Upper lobe of right lung (tissue), 1 donor: ENCODE measurements at regions not wholly inside any gene's neighbourhood (a gene's known extent, or its start where the extent isn't known, plus 50 kb on each side); places are given as distances from the start of the nearest gene placed in this dataset.

ENCODE experiments used
- ATAC-seq: fragments of 200-7000 bp; cut with Tn5 transposase; one replicate; pipeline ENCODE4 v1.9.1; 2020; ENCODE audit warnings: mild to moderate bottlenecking, moderate library complexity
- DNase-seq: peaks from one replicate; pipeline ENCODE4 v3.0.0-alpha.2; 2020
- H3K27ac ChIP-seq: fragments of 200-600 bp; one replicate; pipeline ENCODE4 v1.8.0; 2022
- H3K27me3 ChIP-seq: fragments of 200-600 bp; one replicate; pipeline ENCODE4 v1.8.0; 2022; ENCODE audit warnings: mild to moderate bottlenecking
- H3K36me3 ChIP-seq: fragments of 200-600 bp; one replicate; pipeline ENCODE4 v1.8.0; 2022
- H3K4me1 ChIP-seq: fragments of 200-600 bp; one replicate; pipeline ENCODE4 v1.8.0; 2022
- H3K4me3 ChIP-seq: fragments of 200-600 bp; one replicate; pipeline ENCODE4 v1.8.0; 2022; ENCODE audit warnings: mild to moderate bottlenecking
- H3K9me3 ChIP-seq: fragments of 200-600 bp; one replicate; pipeline ENCODE4 v1.8.0; 2022
- CTCF ChIP-seq: fragments of 200-600 bp; IDR thresholded peaks from one replicate; pipeline ENCODE4 v1.8.0; 2022; ENCODE audit warnings: antibody characterized with exemption
- intact Hi-C: fragments of 100-400 bp; cut with DNase I; formaldehyde crosslinking; loops from one replicate; pipeline ENCODE4 v1.11.0; 2022
- donor health status: DM: no; HTN: yes; CAD: no; lungs with severe emphysema.

- Histone ChIP-seq H3K4me3 (no peak overlapping the region), H3K9me3 (no peaks in the 10 kb centered on the region), H3K27me3 (no peaks in the 10 kb centered on the region), H3K27ac (no peak overlapping the region), H3K36me3 (no peaks in the 10 kb centered on the region), H3K4me1 (no peaks in the 10 kb centered on the region)
- DNase-seq (no peak), ATAC-seq (peak; percentile 67)
- intact Hi-C loops, result no loop called here
- TF ChIP-seq CTCF, result no peak
Measured at GRCh38 chr4:62399242-62399641, 1199.1 kb downstream of the ADGRL3 start.

- DNase-seq (no peak), ATAC-seq (no peak)
- Histone ChIP-seq H3K4me1 (no peaks in the 10 kb centered on the region), H3K36me3 (no peaks in the 10 kb centered on the region), H3K27ac (no peak overlapping the region), H3K9me3 (no peaks in the 10 kb centered on the region), H3K27me3 (no peaks in the 10 kb centered on the region), H3K4me3 (no peak overlapping the region)
- no peak for TF ChIP-seq CTCF
- intact Hi-C loops, result no loop called here
Measured at GRCh38 chr4:62398318-62398717, 1198.2 kb downstream of the ADGRL3 start.

DNA sequence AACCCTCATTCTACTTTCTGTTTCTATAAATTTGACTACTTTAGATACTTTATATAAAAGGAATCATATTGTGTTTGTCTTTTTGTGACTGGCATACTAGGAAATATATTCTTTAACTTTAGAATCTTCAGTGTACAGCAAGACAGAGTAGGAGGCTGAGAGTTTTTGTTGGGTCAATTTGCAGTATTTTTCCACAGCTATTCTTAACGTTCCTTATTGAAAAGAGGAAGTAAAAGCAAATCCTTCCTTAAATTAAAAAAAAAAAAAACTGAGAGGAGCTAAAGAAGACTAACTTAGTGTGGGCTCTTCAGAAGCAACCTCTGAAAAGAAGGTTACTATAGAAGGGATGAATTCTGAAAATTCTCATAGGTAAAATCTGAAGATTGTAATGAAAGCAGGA is 1194.6 kb downstream of the ADGRL3 start:
- no peak overlapping the region for H3K27ac ChIP-seq
- H3K4me1 ChIP-seq, result no peaks in the 10 kb centered on the region
- no peaks in the 10 kb centered on the region for H3K9me3 ChIP-seq
- H3K27me3 ChIP-seq, result no peaks in the 10 kb centered on the region
- no peaks in the 10 kb centered on the region for H3K36me3 ChIP-seq
- ATAC-seq, result no peak
- DNase-seq, result no peak
- TF ChIP-seq CTCF, result no peak
- H3K4me3 ChIP-seq, result no peak overlapping the region
- intact Hi-C loops, result no loop called here

DNA sequence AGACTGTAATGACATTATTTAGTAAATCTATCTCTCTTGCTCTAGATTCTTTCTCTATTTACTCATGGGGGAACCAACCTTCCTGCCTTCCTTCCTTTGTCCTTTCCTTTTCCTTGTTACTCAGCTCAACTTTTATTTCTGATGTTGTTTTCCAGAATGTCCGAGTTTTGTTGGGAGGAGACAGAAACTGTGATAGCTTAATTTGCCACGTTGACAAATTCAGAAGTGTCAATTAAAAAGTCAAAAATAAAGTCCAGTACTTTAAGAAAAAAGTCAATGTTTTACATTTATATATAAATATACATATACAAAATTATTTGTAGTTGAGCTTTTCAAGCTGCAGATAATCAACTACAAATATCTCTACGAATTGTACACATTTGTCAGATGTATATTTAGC is 1187.7 kb downstream of the ADGRL3 start:
- Histone ChIP-seq H3K27me3 (no peaks in the 10 kb centered on the region), H3K9me3 (no peaks in the 10 kb centered on the region), H3K4me1 (no peaks in the 10 kb centered on the region), H3K27ac (no peak overlapping the region), H3K4me3 (no peak overlapping the region), H3K36me3 (no peaks in the 10 kb centered on the region)
- ATAC-seq, result no peak
- TF ChIP-seq CTCF, result no peak
- intact Hi-C loops, result no loop called here
- DNase-seq, result no peak

GRCh38 chr4:62377700-62378099 is 1177.6 kb downstream of the ADGRL3 start:
- ATAC-seq, result no peak
- Histone ChIP-seq H3K27ac (no peak overlapping the region), H3K27me3 (no peaks in the 10 kb centered on the region), H3K4me1 (no peaks in the 10 kb centered on the region), H3K4me3 (no peak overlapping the region), H3K36me3 (no peaks in the 10 kb centered on the region), H3K9me3 (no peaks in the 10 kb centered on the region)
- intact Hi-C loops, result no loop called here
- DNase-seq, result no peak
- no peak for TF ChIP-seq CTCF

DNA sequence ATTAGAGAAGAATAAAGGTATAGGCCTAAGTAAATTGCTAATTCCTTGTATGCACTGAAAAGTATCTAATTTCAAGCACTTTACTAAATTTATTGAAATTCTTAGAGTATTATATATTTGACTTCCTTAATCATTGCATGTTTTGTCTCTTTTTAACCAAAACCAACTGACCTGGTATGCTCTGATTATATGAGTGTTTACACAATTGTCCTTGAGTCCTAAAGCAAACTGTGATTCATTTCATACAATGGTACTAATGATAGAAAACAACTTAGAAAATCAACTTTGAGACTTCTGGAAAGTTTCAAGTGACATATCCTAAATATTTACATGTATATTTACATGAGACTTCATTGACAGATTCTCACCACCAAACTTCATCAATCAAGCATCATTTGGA is 1177.1 kb downstream of the ADGRL3 start:
- no peak for DNase-seq

More for the DNA sequence above, 1177.1 kb downstream of the ADGRL3 start:
- Histone ChIP-seq H3K27ac (no peak overlapping the region), H3K9me3 (no peaks in the 10 kb centered on the region), H3K4me1 (no peaks in the 10 kb centered on the region), H3K36me3 (no peaks in the 10 kb centered on the region), H3K27me3 (no peaks in the 10 kb centered on the region), H3K4me3 (no peak overlapping the region)
- ATAC-seq, result no peak
- intact Hi-C loops, result no loop called here
- no peak for TF ChIP-seq CTCF
